ENCODE measurements at regions not wholly inside any gene's neighbourhood (a gene's known extent, or its start where the extent isn't known, plus 50 kb on each side); places are given as distances from the start of the nearest gene placed in this dataset.

GRCh38 chr4:127012549-127012948 lies 620.2 kb upstream of the INTU start:
- TF ChIP-seq CTCF (IDR thresholded peaks at IDR 0.05; ENCODE audit: borderline replicate concordance, extremely low read depth, low read length, poor library complexity, severe bottlenecking) (no peak), EZH2 (IDR thresholded peaks at IDR 0.05; ENCODE audit: borderline replicate concordance, low read depth, low read length, severe bottlenecking) (no peak)
